ENCODE measurements at regions not wholly inside any gene's neighbourhood (a gene's known extent, or its start where the extent isn't known, plus 50 kb on each side); places are given as distances from the start of the nearest gene placed in this dataset.
"Not testable (repeated sequence)": the region's sequence is repeated elsewhere in the genome, so short reads cannot be mapped to it uniquely, and the experiment has no call there.

- Histone ChIP-seq H3K9ac (ENCODE audit: low read length) (no peak overlapping the region), H3K27me3 (replicated peaks; ENCODE audit: control insufficient read depth, insufficient read depth, low read length) (peaks cover 5% of the 10 kb centered on the region), H3K4me1 (ENCODE audit: control insufficient read depth, insufficient read depth, low read length) (no peaks in the 10 kb centered on the region), H3K4me3 (ENCODE audit: low read length) (no peak overlapping the region), H3K36me3 (ENCODE audit: control insufficient read depth, insufficient read depth, low read length, severe bottlenecking) (no peaks in the 10 kb centered on the region), H3K9me3 (ENCODE audit: control insufficient read depth, low read length) (peaks cover 1% of the 10 kb centered on the region)
- DNase-seq (ENCODE audit: low read depth) = no peak
Measured at GRCh38 chr1:90823686-90824085, 106.6 kb upstream of the BARHL2 start.

- peaks cover 5% of the 10 kb centered on the region for H3K27me3 ChIP-seq (replicated peaks; ENCODE audit: control insufficient read depth, insufficient read depth, low read length)
- no peak for DNase-seq (ENCODE audit: low read depth)
- no peak overlapping the region for H3K9ac ChIP-seq (ENCODE audit: low read length)
- no peaks in the 10 kb centered on the region for H3K4me1 ChIP-seq (ENCODE audit: control insufficient read depth, insufficient read depth, low read length)
- peaks cover 2% of the 10 kb centered on the region for H3K9me3 ChIP-seq (ENCODE audit: control insufficient read depth, low read length)
- no peak overlapping the region for H3K4me3 ChIP-seq (ENCODE audit: low read length)
- no peaks in the 10 kb centered on the region for H3K36me3 ChIP-seq (ENCODE audit: control insufficient read depth, insufficient read depth, low read length, severe bottlenecking)
Measured at GRCh38 chr1:90821788-90822359, 104.8 kb upstream of the BARHL2 start.

GRCh38 chr1:90821152-90821787 is 104.2 kb upstream of the BARHL2 start:
- no peak overlapping the region for H3K9ac ChIP-seq (ENCODE audit: low read length)
- no peak overlapping the region for H3K4me3 ChIP-seq (ENCODE audit: low read length)
- peaks cover 5% of the 10 kb centered on the region for H3K27me3 ChIP-seq (replicated peaks; ENCODE audit: control insufficient read depth, insufficient read depth, low read length)
- peaks cover 2% of the 10 kb centered on the region for H3K9me3 ChIP-seq (ENCODE audit: control insufficient read depth, low read length)
- no peaks in the 10 kb centered on the region for H3K4me1 ChIP-seq (ENCODE audit: control insufficient read depth, insufficient read depth, low read length)
- H3K36me3 ChIP-seq (ENCODE audit: control insufficient read depth, insufficient read depth, low read length, severe bottlenecking) = no peaks in the 10 kb centered on the region
- DNase-seq (ENCODE audit: low read depth) = no peak

- Histone ChIP-seq H3K27me3 (replicated peaks; ENCODE audit: control insufficient read depth, insufficient read depth, low read length) (peaks cover 5% of the 10 kb centered on the region), H3K36me3 (ENCODE audit: control insufficient read depth, insufficient read depth, low read length, severe bottlenecking) (no peaks in the 10 kb centered on the region)
Measured at GRCh38 chr1:90820745-90821144, 103.6 kb upstream of the BARHL2 start.

GRCh38 chr1:90817399-90817798 is 100.3 kb upstream of the BARHL2 start:
- Histone ChIP-seq H3K4me3 (ENCODE audit: low read length) (no peak overlapping the region), H3K9me3 (ENCODE audit: control insufficient read depth, low read length) (peaks cover 2% of the 10 kb centered on the region), H3K27me3 (replicated peaks; ENCODE audit: control insufficient read depth, insufficient read depth, low read length) (no peaks in the 10 kb centered on the region)

More at GRCh38 chr1:90820745-90821144, 103.6 kb upstream of the BARHL2 start:
- Histone ChIP-seq H3K4me3 (ENCODE audit: low read length) (no peak overlapping the region), H3K9ac (ENCODE audit: low read length) (no peak overlapping the region), H3K4me1 (ENCODE audit: control insufficient read depth, insufficient read depth, low read length) (no peaks in the 10 kb centered on the region), H3K9me3 (ENCODE audit: control insufficient read depth, low read length) (peaks cover 2% of the 10 kb centered on the region)
- DNase-seq (ENCODE audit: low read depth) = no peak

GRCh38 chr1:90812237-90812636 is 95.1 kb upstream of the BARHL2 start:
- H3K4me1 ChIP-seq (ENCODE audit: control insufficient read depth, insufficient read depth, low read length); H3K9ac ChIP-seq (ENCODE audit: low read length); H3K9me3 ChIP-seq (ENCODE audit: control insufficient read depth, low read length); H3K27me3 ChIP-seq (replicated peaks; ENCODE audit: control insufficient read depth, insufficient read depth, low read length); H3K4me3 ChIP-seq (ENCODE audit: low read length); H3K36me3 ChIP-seq (ENCODE audit: control insufficient read depth, insufficient read depth, low read length, severe bottlenecking); DNase-seq (ENCODE audit: low read depth): not testable (repeated sequence)

More at GRCh38 chr1:90817399-90817798, 100.3 kb upstream of the BARHL2 start:
- Histone ChIP-seq H3K4me1 (ENCODE audit: control insufficient read depth, insufficient read depth, low read length) (no peaks in the 10 kb centered on the region), H3K9ac (ENCODE audit: low read length) (no peak overlapping the region), H3K36me3 (ENCODE audit: control insufficient read depth, insufficient read depth, low read length, severe bottlenecking) (no peaks in the 10 kb centered on the region)
- DNase-seq (ENCODE audit: low read depth) = no peak

- DNase-seq (ENCODE audit: low read depth); H3K4me1 ChIP-seq (ENCODE audit: control insufficient read depth, insufficient read depth, low read length); H3K27me3 ChIP-seq (replicated peaks; ENCODE audit: control insufficient read depth, insufficient read depth, low read length); H3K36me3 ChIP-seq (ENCODE audit: control insufficient read depth, insufficient read depth, low read length, severe bottlenecking); H3K9ac ChIP-seq (ENCODE audit: low read length); H3K4me3 ChIP-seq (ENCODE audit: low read length); H3K9me3 ChIP-seq (ENCODE audit: control insufficient read depth, low read length): not testable (repeated sequence)
Measured at GRCh38 chr1:90811444-90811950, 94.4 kb upstream of the BARHL2 start.

GRCh38 chr1:90810681-90811080 is 93.6 kb upstream of the BARHL2 start:
- Histone ChIP-seq H3K4me1 (ENCODE audit: control insufficient read depth, insufficient read depth, low read length) (no peaks in the 10 kb centered on the region), H3K9ac (ENCODE audit: low read length) (no peak overlapping the region), H3K9me3 (ENCODE audit: control insufficient read depth, low read length) (no peaks in the 10 kb centered on the region), H3K36me3 (ENCODE audit: control insufficient read depth, insufficient read depth, low read length, severe bottlenecking) (no peaks in the 10 kb centered on the region), H3K27me3 (replicated peaks; ENCODE audit: control insufficient read depth, insufficient read depth, low read length) (no peaks in the 10 kb centered on the region), H3K4me3 (ENCODE audit: low read length) (no peak overlapping the region)
- no peak for DNase-seq (ENCODE audit: low read depth)

- no peak for DNase-seq (ENCODE audit: low read depth)
- no peaks in the 10 kb centered on the region for H3K27me3 ChIP-seq (replicated peaks; ENCODE audit: control insufficient read depth, insufficient read depth, low read length)
Measured at GRCh38 chr1:90809996-90810395, 92.9 kb upstream of the BARHL2 start.

GRCh38 chr1:90809093-90809492 is 92.0 kb upstream of the BARHL2 start:
- peaks cover 4% of the 10 kb centered on the region for H3K9me3 ChIP-seq (ENCODE audit: control insufficient read depth, low read length)
- no peak for DNase-seq (ENCODE audit: low read depth)
- H3K36me3 ChIP-seq (ENCODE audit: control insufficient read depth, insufficient read depth, low read length, severe bottlenecking) = no peaks in the 10 kb centered on the region
- no peak overlapping the region for H3K4me3 ChIP-seq (ENCODE audit: low read length)
- no peaks in the 10 kb centered on the region for H3K4me1 ChIP-seq (ENCODE audit: control insufficient read depth, insufficient read depth, low read length)
- no peak overlapping the region for H3K9ac ChIP-seq (ENCODE audit: low read length)
- no peaks in the 10 kb centered on the region for H3K27me3 ChIP-seq (replicated peaks; ENCODE audit: control insufficient read depth, insufficient read depth, low read length)

More at GRCh38 chr1:90809996-90810395, 92.9 kb upstream of the BARHL2 start:
- H3K36me3 ChIP-seq (ENCODE audit: control insufficient read depth, insufficient read depth, low read length, severe bottlenecking) = no peaks in the 10 kb centered on the region
- no peak overlapping the region for H3K9ac ChIP-seq (ENCODE audit: low read length)
- no peaks in the 10 kb centered on the region for H3K4me1 ChIP-seq (ENCODE audit: control insufficient read depth, insufficient read depth, low read length)
- peaks cover 2% of the 10 kb centered on the region for H3K9me3 ChIP-seq (ENCODE audit: control insufficient read depth, low read length)
- H3K4me3 ChIP-seq (ENCODE audit: low read length) = no peak overlapping the region

GRCh38 chr1:90807329-90807728 is 90.2 kb upstream of the BARHL2 start:
- Histone ChIP-seq H3K36me3 (ENCODE audit: control insufficient read depth, insufficient read depth, low read length, severe bottlenecking) (no peaks in the 10 kb centered on the region), H3K4me1 (ENCODE audit: control insufficient read depth, insufficient read depth, low read length) (no peaks in the 10 kb centered on the region), H3K4me3 (ENCODE audit: low read length) (no peak overlapping the region), H3K27me3 (replicated peaks; ENCODE audit: control insufficient read depth, insufficient read depth, low read length) (no peaks in the 10 kb centered on the region), H3K9me3 (ENCODE audit: control insufficient read depth, low read length) (peaks cover 4% of the 10 kb centered on the region), H3K9ac (ENCODE audit: low read length) (no peak overlapping the region)
- DNase-seq (ENCODE audit: low read depth) = no peak
